ENCODE measurements at regions not wholly inside any gene's neighbourhood (a gene's known extent, or its start where the extent isn't known, plus 50 kb on each side); places are given as distances from the start of the nearest gene placed in this dataset.

GRCh38 chr12:131611416-131612091, 99.3 kb upstream of the SFSWAP start:
- H3K27me3 ChIP-seq, result peaks cover 0 to 19% (median 0%) of the 10 kb centered on the region in 3 donors
- 84 to 91% methylated on average over 22 of the region's 22 CpGs for WGBS, 2 donors
- intact Hi-C loops (cut with DNase I), result no loop called here

GRCh38 chr12:131612092-131612755, 98.7 kb upstream of the SFSWAP start:
- Histone ChIP-seq H3K36me3 (no peaks in the 10 kb centered on the region), H3K9me3 (no peaks in the 10 kb centered on the region), H3K27me3 (peaks cover 0 to 26% (median 0%) of the 10 kb centered on the region in 3 donors), H3K4me3 (no peak overlapping the region), H3K27ac (no peak overlapping the region), H3K4me1 (no peaks in the 10 kb centered on the region)
- TF ChIP-seq POLR2AphosphoS5 (IDR thresholded peaks at IDR 0.05) (no peak), EP300 (IDR thresholded peaks at IDR 0.05) (no peak), POLR2A (IDR thresholded peaks at IDR 0.05) (no peak)
- TF ChIP-seq, protein P1, sequence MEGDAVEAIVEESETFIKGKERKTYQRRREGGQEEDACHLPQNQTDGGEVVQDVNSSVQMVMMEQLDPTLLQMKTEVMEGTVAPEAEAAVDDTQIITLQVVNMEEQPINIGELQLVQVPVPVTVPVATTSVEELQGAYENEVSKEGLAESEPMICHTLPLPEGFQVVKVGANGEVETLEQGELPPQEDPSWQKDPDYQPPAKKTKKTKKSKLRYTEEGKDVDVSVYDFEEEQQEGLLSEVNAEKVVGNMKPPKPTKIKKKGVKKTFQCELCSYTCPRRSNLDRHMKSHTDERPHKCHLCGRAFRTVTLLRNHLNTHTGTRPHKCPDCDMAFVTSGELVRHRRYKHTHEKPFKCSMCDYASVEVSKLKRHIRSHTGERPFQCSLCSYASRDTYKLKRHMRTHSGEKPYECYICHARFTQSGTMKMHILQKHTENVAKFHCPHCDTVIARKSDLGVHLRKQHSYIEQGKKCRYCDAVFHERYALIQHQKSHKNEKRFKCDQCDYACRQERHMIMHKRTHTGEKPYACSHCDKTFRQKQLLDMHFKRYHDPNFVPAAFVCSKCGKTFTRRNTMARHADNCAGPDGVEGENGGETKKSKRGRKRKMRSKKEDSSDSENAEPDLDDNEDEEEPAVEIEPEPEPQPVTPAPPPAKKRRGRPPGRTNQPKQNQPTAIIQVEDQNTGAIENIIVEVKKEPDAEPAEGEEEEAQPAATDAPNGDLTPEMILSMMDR (IDR thresholded peaks at IDR 0.05), result no peak
- intact Hi-C loops (cut with DNase I), result no loop called here
- no peak for DNase-seq
- WGBS, 2 donors, result 79 to 89% methylated on average over 21 of the region's 21 CpGs

More at GRCh38 chr12:131611416-131612091, 99.3 kb upstream of the SFSWAP start:
- Histone ChIP-seq H3K36me3 (no peaks in the 10 kb centered on the region), H3K9me3 (no peaks in the 10 kb centered on the region), H3K27ac (no peak overlapping the region), H3K4me3 (no peak overlapping the region), H3K4me1 (no peaks in the 10 kb centered on the region)
- TF ChIP-seq POLR2AphosphoS5 (IDR thresholded peaks at IDR 0.05) (no peak), EP300 (IDR thresholded peaks at IDR 0.05) (no peak)
- TF ChIP-seq, protein P1 (IDR thresholded peaks at IDR 0.05), result no peak
- DNase-seq, result no peak

- H3K9me3 ChIP-seq, result no peaks in the 10 kb centered on the region
- DNase-seq, result no peak
- H3K27ac ChIP-seq, result no peak overlapping the region
- H3K27me3 ChIP-seq, result peaks cover 0 to 35% (median 0%) of the 10 kb centered on the region in 3 donors
- intact Hi-C loops (cut with DNase I), result no loop called here
- no peaks in the 10 kb centered on the region for H3K36me3 ChIP-seq
- no peak overlapping the region for H3K4me3 ChIP-seq
- H3K4me1 ChIP-seq, result no peaks in the 10 kb centered on the region
- no peak for TF ChIP-seq POLR2AphosphoS5 (IDR thresholded peaks at IDR 0.05)
- TF ChIP-seq EP300 (IDR thresholded peaks at IDR 0.05), result no peak
- no peak for TF ChIP-seq POLR2A (IDR thresholded peaks at IDR 0.05)
- TF ChIP-seq, protein P1 (IDR thresholded peaks at IDR 0.05), result no peak
- 70 to 84% methylated on average over 11 of the region's 11 CpGs for WGBS, 2 donors
Observed at GRCh38 chr12:131613186-131613585, 97.7 kb upstream of the SFSWAP start.

DNA sequence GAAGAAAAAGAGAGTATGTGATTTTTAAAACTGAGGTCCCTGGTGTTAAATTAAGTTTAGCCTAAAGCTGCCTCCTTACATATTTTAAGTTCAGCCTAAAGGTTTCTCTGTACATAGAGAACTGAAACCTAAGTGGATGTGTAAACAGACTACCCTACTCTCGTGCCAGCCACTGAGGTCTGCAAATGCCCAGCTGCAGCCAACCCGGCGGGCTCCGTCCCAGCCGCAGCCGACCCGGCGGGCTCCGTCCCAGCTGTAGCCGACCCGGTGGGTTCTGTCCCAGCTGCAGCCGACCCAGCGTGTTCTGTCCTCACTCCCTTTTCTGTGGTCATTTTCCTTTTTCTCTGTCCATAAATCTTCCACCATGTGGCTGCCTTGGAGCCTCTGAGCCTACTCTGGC, 97.2 kb upstream of the SFSWAP start:
- TF ChIP-seq, protein P1 (IDR thresholded peaks at IDR 0.05), result no peak
- no peak for TF ChIP-seq POLR2AphosphoS5 (IDR thresholded peaks at IDR 0.05)
- Histone ChIP-seq H3K9me3 (no peaks in the 10 kb centered on the region), H3K4me1 (no peaks in the 10 kb centered on the region), H3K27me3 (peaks cover 0 to 35% (median 0%) of the 10 kb centered on the region in 3 donors), H3K36me3 (no peaks in the 10 kb centered on the region), H3K4me3 (no peak overlapping the region), H3K27ac (no peak overlapping the region)
- intact Hi-C loops (cut with DNase I), result no loop called here
- 77 to 84% methylated on average over 13 of the region's 13 CpGs for WGBS, 2 donors
- DNase-seq, result no peak
